T follicular helper cell (primary cell): ENCODE measurements at regions not wholly inside any gene's neighbourhood (a gene's known extent, or its start where the extent isn't known, plus 50 kb on each side); places are given as distances from the start of the nearest gene placed in this dataset.
"Not testable (repeated sequence)": the region's sequence is repeated elsewhere in the genome, so short reads cannot be mapped to it uniquely, and the experiment has no call there.

ENCODE experiments used
- DNase-seq: peaks from one replicate; pipeline ENCODE4 v3.0.0-alpha.2; 2020; ENCODE audit warnings: low read depth

- not testable (repeated sequence) for DNase-seq
These were observed 233.4 kb downstream of the GOLGA6L6 start for GRCh38 chr15:20308027-20308690.

- not testable (repeated sequence) for DNase-seq
These were observed 234.5 kb downstream of the GOLGA6L6 start for GRCh38 chr15:20307137-20307536.

GRCh38 chr15:20306497-20307106, 235.0 kb downstream of the GOLGA6L6 start:
- not testable (repeated sequence) for DNase-seq

GRCh38 chr15:20305912-20306311, 235.7 kb downstream of the GOLGA6L6 start:
- not testable (repeated sequence) for DNase-seq

GRCh38 chr15:20305015-20305465, 236.6 kb downstream of the GOLGA6L6 start:
- not testable (repeated sequence) for DNase-seq

GRCh38 chr15:20304282-20305014, 237.2 kb downstream of the GOLGA6L6 start:
- DNase-seq, result not testable (repeated sequence)

- not testable (repeated sequence) for DNase-seq
These were observed 238.1 kb downstream of the GOLGA6L6 start for GRCh38 chr15:20303248-20304171.

- DNase-seq, result not testable (repeated sequence)
These were observed 239.2 kb downstream of the GOLGA6L6 start for GRCh38 chr15:20302141-20303069.

GRCh38 chr15:20301471-20302081, 240.0 kb downstream of the GOLGA6L6 start:
- not testable (repeated sequence) for DNase-seq

- DNase-seq, result not testable (repeated sequence)
These were observed 240.6 kb downstream of the GOLGA6L6 start for GRCh38 chr15:20301041-20301390.

GRCh38 chr15:20300351-20301040, 241.1 kb downstream of the GOLGA6L6 start:
- DNase-seq, result not testable (repeated sequence)

GRCh38 chr15:20297603-20298123, 243.9 kb downstream of the GOLGA6L6 start:
- not testable (repeated sequence) for DNase-seq

- DNase-seq, result not testable (repeated sequence)
These were observed 245.3 kb downstream of the GOLGA6L6 start for GRCh38 chr15:20296261-20296660.

GRCh38 chr15:20295238-20295811, 246.3 kb downstream of the GOLGA6L6 start:
- no peak for DNase-seq

GRCh38 chr15:20294651-20295237, 246.9 kb downstream of the GOLGA6L6 start:
- no peak for DNase-seq

- not testable (repeated sequence) for DNase-seq
These were observed 249.1 kb downstream of the GOLGA6L6 start for GRCh38 chr15:20292422-20293005.

GRCh38 chr15:20291616-20292015, 250.0 kb downstream of the GOLGA6L6 start:
- DNase-seq, result not testable (repeated sequence)

- not testable (repeated sequence) for DNase-seq
These were observed 251.0 kb downstream of the GOLGA6L6 start for GRCh38 chr15:20290606-20291005.
